ENCODE measurements at regions not wholly inside any gene's neighbourhood (a gene's known extent, or its start where the extent isn't known, plus 50 kb on each side); places are given as distances from the start of the nearest gene placed in this dataset.

DNA sequence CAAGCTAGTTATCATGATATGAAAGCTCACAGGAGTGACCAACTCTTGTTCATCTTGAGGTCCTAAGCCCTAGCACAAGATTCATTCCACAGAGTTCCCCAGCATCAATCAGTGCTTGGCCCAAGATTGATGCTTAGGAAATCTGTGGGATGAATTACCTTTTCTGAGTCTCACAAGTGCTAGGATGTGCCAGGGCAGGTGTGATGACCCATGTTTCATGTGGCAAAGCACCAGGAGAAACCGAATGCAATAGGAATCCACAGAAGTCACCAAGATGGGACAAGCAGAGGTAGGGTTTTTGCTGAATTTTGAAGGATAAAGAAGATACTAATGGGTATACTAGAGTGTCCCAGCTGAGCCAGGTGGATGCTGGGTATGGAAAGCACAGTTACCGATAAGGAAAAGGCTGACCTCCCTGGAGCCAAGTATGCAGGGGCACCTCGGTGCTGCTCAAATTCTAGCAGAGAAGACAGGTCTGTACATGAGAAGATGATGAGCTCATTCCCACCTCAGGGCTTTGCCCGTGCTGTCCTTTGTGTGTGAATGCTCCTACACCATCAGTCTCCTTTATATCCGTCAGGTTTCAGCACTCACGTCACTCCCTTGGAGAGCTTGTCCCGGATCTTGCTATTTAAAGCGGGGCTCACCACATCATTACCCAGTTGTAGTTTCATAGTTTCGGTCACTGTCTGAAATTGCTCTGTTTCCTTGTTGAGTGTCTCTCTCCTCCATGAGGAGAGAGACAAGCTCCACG lies 168.9 kb upstream of the TSC22D1 start:
- no peak overlapping the region for H2AFZ ChIP-seq (ENCODE audit: low read length)
- H4K8ac ChIP-seq (ENCODE audit: extremely low read depth, insufficient read depth, low read length): no peak overlapping the region
- no peaks in the 10 kb centered on the region for H3K27me3 ChIP-seq (replicated peaks in 1 of 4; ENCODE audit: control insufficient read depth in 3 of 4, extremely low read depth in 1 of 4, insufficient read depth in 3 of 4, low read length in 3 of 4)
- H3K23ac ChIP-seq (ENCODE audit: insufficient read length): no peak overlapping the region
- H3K9ac ChIP-seq (replicated peaks in 1 of 4; ENCODE audit: extremely low read depth in 1 of 4, low read depth in 3 of 4, low read length in 3 of 4): no peak overlapping the region
- POLR2A ChIA-PET (ENCODE audit: partially characterized antibody): no interaction called here
- no peaks in the 10 kb centered on the region for H3K23me2 ChIP-seq (ENCODE audit: low read depth, low read length)
- H3K79me2 ChIP-seq (ENCODE audit: control insufficient read depth in 1 of 2, insufficient read depth in 2 of 2, low read length in 2 of 2): no peaks in the 10 kb centered on the region
- no peak overlapping the region for H3K4me2 ChIP-seq (ENCODE audit: insufficient read depth in 1 of 2, low read depth in 2 of 2, low read length in 2 of 2)
- DNase-seq (ENCODE audit: low read depth in 1 of 2, low spot score in 2 of 2) (no peak), FAIRE-seq (no peak)
- CTCF ChIA-PET (ENCODE audit: partially characterized antibody): interaction anchor here (1.2 to 1.5 kb wide), 2 partner anchors 11 to 33 kb away, joined by 3 read pairs; no protein-coding TSS in a partner anchor
- no peak overlapping the region for H2AK5ac ChIP-seq (ENCODE audit: low read depth, low read length)
- H3K4me3 ChIP-seq (ENCODE audit: extremely low read depth in 1 of 4, insufficient read depth in 2 of 4, low read depth in 3 of 4, low read length in 4 of 4): no peak overlapping the region
- H3K9me3 ChIP-seq (ENCODE audit: insufficient read depth in 2 of 2, low read depth in 1 of 2, low read length in 1 of 2): no peaks in the 10 kb centered on the region
- no peak overlapping the region for H2BK120ac ChIP-seq (replicated peaks; ENCODE audit: low read depth, low read length)
- no peaks in the 10 kb centered on the region for H3K4me1 ChIP-seq (replicated peaks in 1 of 4; ENCODE audit: control insufficient read depth in 3 of 4, insufficient read depth in 4 of 4, low read length in 3 of 4)
- no peak overlapping the region for H2BK5ac ChIP-seq (ENCODE audit: low read depth, low read length)
- no peaks in the 10 kb centered on the region for H4K20me1 ChIP-seq (replicated peaks in 1 of 2; ENCODE audit: control insufficient read depth in 1 of 2, insufficient read depth in 2 of 2, low read length in 2 of 2)
- H4K5ac ChIP-seq (ENCODE audit: insufficient read length, low read depth, low read length): no peak overlapping the region
- no peak overlapping the region for H3K27ac ChIP-seq (ENCODE audit: low read depth, low read length)
- no peak overlapping the region for H2BK15ac ChIP-seq (ENCODE audit: low read length)
- H3K18ac ChIP-seq (ENCODE audit: extremely low read depth, low read length): no peak overlapping the region
- no peaks in the 10 kb centered on the region for H3K36me3 ChIP-seq (ENCODE audit: control insufficient read depth in 2 of 4, insufficient read depth in 4 of 4, low read length in 3 of 4)
- no peak overlapping the region for H3K4ac ChIP-seq (replicated peaks; ENCODE audit: insufficient read length, low read depth, low read length)
- H2BK12ac ChIP-seq (ENCODE audit: low read depth, low read length): no peak overlapping the region
- no peak overlapping the region for H3K56ac ChIP-seq (replicated peaks; ENCODE audit: insufficient read length, low read depth, low read length)
- no peak overlapping the region for H2BK20ac ChIP-seq (ENCODE audit: low read length)
- no peak overlapping the region for H4K91ac ChIP-seq (replicated peaks; ENCODE audit: insufficient read length, low read length)
- no peaks in the 10 kb centered on the region for H3K79me1 ChIP-seq (ENCODE audit: low read depth, low read length)
- 96% methylated on average over 10 of the region's 10 CpGs; no CpG with 5 or more reads in 1 of the 2 experiments for WGBS, 2 experiments (ENCODE audit: extremely low coverage in 1 of 2, insufficient coverage in 1 of 2, insufficient read length in 1 of 2, insufficient replicate concordance in 2 of 2, low coverage in 1 of 2, low lambda C conversion rate in 2 of 2, missing lambda C conversion rate in 1 of 2)
- H3K14ac ChIP-seq (ENCODE audit: insufficient read length): no peak overlapping the region
- TF ChIP-seq SIX5 (IDR thresholded peaks at IDR 0.05; ENCODE audit: low read depth, low read length): no peak
- no peak for TF ChIP-seq USF2 (IDR thresholded peaks at IDR 0.05; ENCODE audit: low read length)
- no peak for TF ChIP-seq KDM4A (IDR thresholded peaks at IDR 0.05; ENCODE audit: low read depth, low read length, severe bottlenecking)
- TF ChIP-seq NRF1 (IDR thresholded peaks at IDR 0.05; ENCODE audit: low read depth, low read length): no peak
- TF ChIP-seq YY1 (IDR thresholded peaks at IDR 0.05; ENCODE audit: low read depth, low read length): no peak
- TF ChIP-seq TAF1 (IDR thresholded peaks at IDR 0.05; ENCODE audit: low read depth, low read length): no peak
- no peak for TF ChIP-seq RXRA (IDR thresholded peaks at IDR 0.05; ENCODE audit: insufficient read depth, low read depth, low read length)
- no peak for TF ChIP-seq SP2 (IDR thresholded peaks at IDR 0.05; ENCODE audit: low read length)
- TF ChIP-seq GABPA (IDR thresholded peaks at IDR 0.05; ENCODE audit: borderline replicate concordance, insufficient read depth, low read length): no peak
- no peak for TF ChIP-seq ATF3 (IDR thresholded peaks at IDR 0.05; ENCODE audit: insufficient read depth, low read depth, low read length)
- TF ChIP-seq GTF2F1 (IDR thresholded peaks at IDR 0.05; ENCODE audit: borderline replicate concordance, low read depth, low read length): no peak
- no peak for TF ChIP-seq MAFK (IDR thresholded peaks at IDR 0.05; ENCODE audit: low read depth, low read length)
